HL-60 (cell line): ENCODE measurements at regions not wholly inside any gene's neighbourhood (a gene's known extent, or its start where the extent isn't known, plus 50 kb on each side); places are given as distances from the start of the nearest gene placed in this dataset.

Source experiments
- DNase-seq, 2 experiments: peaks; one replicate each; pipeline ENCODE4 v3.0.0-alpha.2; 2010 to 2020; ENCODE audit warnings: low read depth in 1 of 2, low spot score in 1 of 2
- H3K27ac ChIP-seq: fragments of 250-450 bp; sonication (Bioruptor Pico); replicated peaks from 2 replicates; pipeline ENCODE4 v1.5.1; 2020; ENCODE audit warnings: mild to moderate bottlenecking, moderate library complexity
- H3K27me3 ChIP-seq: fragments of 250-450 bp; sonication (Bioruptor Pico); 2 replicates; pipeline ENCODE4 v1.5.1; 2021; ENCODE audit warnings: mild to moderate bottlenecking, moderate library complexity; ENCODE audit not compliant: insufficient read depth, poor library complexity, severe bottlenecking
- H3K4me3 ChIP-seq: replicated peaks from 2 replicates; pipeline ENCODE4 v1.5.1; 2011; ENCODE audit warnings: mild to moderate bottlenecking, control low read depth, low read length; ENCODE audit not compliant: insufficient read depth
- CTCF ChIP-seq: IDR thresholded peaks from one replicate; pipeline ENCODE4 v1.5.1; 2011; ENCODE audit warnings: low read length, control low read depth, inconsistent platforms; ENCODE audit not compliant: insufficient read depth
- GABPA ChIP-seq: IDR thresholded peaks from 2 replicates; pipeline ENCODE4 v1.6.1; 2012; ENCODE audit warnings: low read depth
- POLR2AphosphoS5 ChIP-seq: IDR thresholded peaks from 2 replicates; pipeline ENCODE4 v1.6.1; 2012; ENCODE audit warnings: low read depth
- REST ChIP-seq: IDR thresholded peaks from 2 replicates; pipeline ENCODE4 v1.6.1; 2012; ENCODE audit warnings: low read depth; ENCODE audit not compliant: insufficient replicate concordance
- SPI1 ChIP-seq: IDR thresholded peaks from 2 replicates; pipeline ENCODE4 v1.6.1; 2012; ENCODE audit warnings: low read depth, mild to moderate bottlenecking, borderline replicate concordance

- no peak overlapping the region for H3K27ac ChIP-seq
- TF ChIP-seq SPI1, result no peak
- H3K27me3 ChIP-seq, result no peaks in the 10 kb centered on the region
- no peak overlapping the region for H3K4me3 ChIP-seq
- no peak for DNase-seq
These were observed 219.6 kb upstream of the ID2 start for GRCh38 chr2:8462280-8462679.

GRCh38 chr2:8462899-8463648, 218.8 kb upstream of the ID2 start:
- TF ChIP-seq CTCF (no peak), SPI1 (no peak), REST (no peak), POLR2AphosphoS5 (no peak), GABPA (no peak)
- H3K27me3 ChIP-seq, result no peaks in the 10 kb centered on the region
- H3K27ac ChIP-seq, result no peak overlapping the region
- DNase-seq, result no peak
- no peak overlapping the region for H3K4me3 ChIP-seq

GRCh38 chr2:8465560-8465959, 216.3 kb upstream of the ID2 start:
- no peak overlapping the region for H3K4me3 ChIP-seq
- no peak for TF ChIP-seq CTCF
- no peak for TF ChIP-seq SPI1
- TF ChIP-seq GABPA, result no peak
- no peak for TF ChIP-seq POLR2AphosphoS5
- no peak for TF ChIP-seq REST
- DNase-seq, result no peak
- H3K27ac ChIP-seq, result no peak overlapping the region
- H3K27me3 ChIP-seq, result no peaks in the 10 kb centered on the region

- Histone ChIP-seq H3K4me3 (no peak overlapping the region), H3K27me3 (no peaks in the 10 kb centered on the region), H3K27ac (0 out of 2 replicates have a peak overlapping the region, but pooled peaks have one; percentile 10)
- no peak for TF ChIP-seq REST
- no peak for DNase-seq
These were observed 212.0 kb upstream of the ID2 start for GRCh38 chr2:8469709-8470493.
